ENCODE measurements at regions not wholly inside any gene's neighbourhood (a gene's known extent, or its start where the extent isn't known, plus 50 kb on each side); places are given as distances from the start of the nearest gene placed in this dataset.

DNA sequence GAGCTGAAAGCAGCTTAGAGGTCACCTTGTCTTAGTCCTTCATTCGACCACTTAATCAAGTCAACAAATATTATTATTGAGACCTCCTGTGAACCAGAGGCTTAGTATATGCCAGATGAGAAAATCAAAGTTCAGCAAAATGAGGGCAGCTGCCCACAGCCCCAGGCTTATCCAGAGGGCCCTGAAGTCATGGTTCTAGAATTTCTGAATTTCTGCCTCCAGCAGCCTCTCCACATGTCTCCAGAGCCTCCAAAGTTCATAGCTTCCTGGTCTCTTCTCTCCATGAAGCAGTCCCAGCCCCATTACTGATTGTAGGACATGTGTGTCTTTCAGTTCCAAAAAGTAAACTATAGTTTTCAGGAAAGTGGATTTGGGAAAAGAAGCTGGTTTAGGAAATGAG is 96.9 kb upstream of the TSC22D2 start:
- H3K27ac Mint-ChIP-seq, result no peak overlapping the region
- Histone ChIP-seq H2AFZ (ENCODE audit: low read length) (no peak overlapping the region), H2AK5ac (ENCODE audit: insufficient read length, low read length) (no peak overlapping the region), H2BK12ac (ENCODE audit: insufficient read length, low read depth, low read length) (no peak overlapping the region), H4K20me1 (ENCODE audit: control insufficient read depth, insufficient read depth, insufficient read length) (no peaks in the 10 kb centered on the region), H4K91ac (ENCODE audit: insufficient read length, low read depth, low read length) (no peak overlapping the region), H3K9me3 (ENCODE audit: control insufficient read depth, low read depth, low read length) (no peaks in the 10 kb centered on the region), H2BK20ac (ENCODE audit: low read depth, low read length, poor library complexity, severe bottlenecking) (no peak overlapping the region), H3K4me2 (ENCODE audit: insufficient read depth, insufficient read length, low read length) (no peak overlapping the region), H4K5ac (ENCODE audit: insufficient read length, low read depth, low read length) (no peak overlapping the region), H3K18ac (ENCODE audit: insufficient read length, low read depth, low read length) (no peak overlapping the region), H3K4ac (ENCODE audit: low read depth, low read length) (no peak overlapping the region), H3K4me1 (ENCODE audit: insufficient read depth, low read length) (0 out of 2 replicates have a peak, but pooled peaks cover 4% of the 10 kb centered on the region), H3K14ac (ENCODE audit: insufficient read depth, low read length) (no peak overlapping the region), H3K79me1 (ENCODE audit: insufficient read depth, low read depth, low read length, poor library complexity, severe bottlenecking) (no peaks in the 10 kb centered on the region), H3K23me2 (ENCODE audit: insufficient read length, low read depth, low read length, poor library complexity, severe bottlenecking) (no peaks in the 10 kb centered on the region), H3K79me2 (ENCODE audit: insufficient read depth, low read length) (no peaks in the 10 kb centered on the region), H3K23ac (ENCODE audit: insufficient read length, low read depth, low read length) (no peak overlapping the region), H2BK5ac (ENCODE audit: insufficient read length, low read length) (no peak overlapping the region), H2BK120ac (ENCODE audit: low read depth, low read length, poor library complexity, severe bottlenecking) (no peak overlapping the region), H3K27ac (ENCODE audit: insufficient read length, low read depth, low read length) (no peak overlapping the region), H3K27me3 (ENCODE audit: insufficient read depth, low read length) (no peaks in the 10 kb centered on the region), H4K8ac (replicated peaks; ENCODE audit: insufficient read length, low read depth, low read length) (no peak overlapping the region), H3K9ac (ENCODE audit: extremely low read depth, insufficient read length, low read length) (no peak overlapping the region), H3K56ac (ENCODE audit: insufficient read length, low read depth, low read length) (no peak overlapping the region), H2BK15ac (ENCODE audit: low read depth, low read length) (no peak overlapping the region), H3T11ph (ENCODE audit: low read length) (no peak overlapping the region)
- no CpG with 5 or more reads among the region's 1 CpG for WGBS (ENCODE audit: extremely low coverage, insufficient read length, low lambda C conversion rate)
- no peak for DNase-seq
- H3K36me3 Mint-ChIP-seq (ENCODE audit: insufficient read depth in 1 of 3, low read depth in 3 of 3), result no peaks in the 10 kb centered on the region
- no peaks in the 10 kb centered on the region for H3K27me3 Mint-ChIP-seq (ENCODE audit: low read depth)
- no peak overlapping the region for H3K4me3 Mint-ChIP-seq
- H3K4me1 Mint-ChIP-seq, result peaks cover 13 to 16% of the 10 kb centered on the region in 2 experiments
- TF ChIP-seq, protein P1, sequence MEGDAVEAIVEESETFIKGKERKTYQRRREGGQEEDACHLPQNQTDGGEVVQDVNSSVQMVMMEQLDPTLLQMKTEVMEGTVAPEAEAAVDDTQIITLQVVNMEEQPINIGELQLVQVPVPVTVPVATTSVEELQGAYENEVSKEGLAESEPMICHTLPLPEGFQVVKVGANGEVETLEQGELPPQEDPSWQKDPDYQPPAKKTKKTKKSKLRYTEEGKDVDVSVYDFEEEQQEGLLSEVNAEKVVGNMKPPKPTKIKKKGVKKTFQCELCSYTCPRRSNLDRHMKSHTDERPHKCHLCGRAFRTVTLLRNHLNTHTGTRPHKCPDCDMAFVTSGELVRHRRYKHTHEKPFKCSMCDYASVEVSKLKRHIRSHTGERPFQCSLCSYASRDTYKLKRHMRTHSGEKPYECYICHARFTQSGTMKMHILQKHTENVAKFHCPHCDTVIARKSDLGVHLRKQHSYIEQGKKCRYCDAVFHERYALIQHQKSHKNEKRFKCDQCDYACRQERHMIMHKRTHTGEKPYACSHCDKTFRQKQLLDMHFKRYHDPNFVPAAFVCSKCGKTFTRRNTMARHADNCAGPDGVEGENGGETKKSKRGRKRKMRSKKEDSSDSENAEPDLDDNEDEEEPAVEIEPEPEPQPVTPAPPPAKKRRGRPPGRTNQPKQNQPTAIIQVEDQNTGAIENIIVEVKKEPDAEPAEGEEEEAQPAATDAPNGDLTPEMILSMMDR (conservative IDR thresholded peaks at IDR 0.05), result no peak
- no peaks in the 10 kb centered on the region for H3K9me3 Mint-ChIP-seq
